CD4-positive, alpha-beta T cell treated with Interleukin-17A for 1 hour (primary cell): ENCODE measurements at regions not wholly inside any gene's neighbourhood (a gene's known extent, or its start where the extent isn't known, plus 50 kb on each side); places are given as distances from the start of the nearest gene placed in this dataset.

Experiments
- DNase-seq: peaks from one replicate; pipeline ENCODE4 v3.0.0-alpha.2; 2020

GRCh38 chr4:129422277-129422676 is 326.3 kb downstream of the C4orf33 start:
- no peak for DNase-seq

- DNase-seq, result no peak
Measured at GRCh38 chr4:129428454-129428853, 332.5 kb downstream of the C4orf33 start.

GRCh38 chr4:129429581-129430320 is 333.8 kb downstream of the C4orf33 start:
- no peak for DNase-seq

- DNase-seq, result no peak
Measured at GRCh38 chr4:129437347-129437746, 341.4 kb downstream of the C4orf33 start.

GRCh38 chr4:129438456-129438981 is 342.6 kb downstream of the C4orf33 start:
- no peak for DNase-seq

- no peak for DNase-seq
Measured at GRCh38 chr4:129446074-129446473, 350.1 kb downstream of the C4orf33 start.

GRCh38 chr4:129453524-129454200 is 357.7 kb downstream of the C4orf33 start:
- no peak for DNase-seq

- no peak for DNase-seq
Measured at GRCh38 chr4:129455482-129455881, 359.5 kb downstream of the C4orf33 start.

- no peak for DNase-seq
Measured at GRCh38 chr4:129468624-129469023, 372.7 kb downstream of the C4orf33 start.

GRCh38 chr4:129474698-129475097 is 378.7 kb downstream of the C4orf33 start:
- no peak for DNase-seq

GRCh38 chr4:129481107-129481506 is 385.2 kb downstream of the C4orf33 start:
- DNase-seq, result no peak

GRCh38 chr4:129488427-129488826 is 392.5 kb downstream of the C4orf33 start:
- no peak for DNase-seq

GRCh38 chr4:129490516-129490915 is 394.6 kb downstream of the C4orf33 start:
- no peak for DNase-seq

- no peak for DNase-seq
Measured at GRCh38 chr4:129498626-129499025, 402.7 kb downstream of the C4orf33 start.

- no peak for DNase-seq
Measured at GRCh38 chr4:129514852-129515251, 418.9 kb downstream of the C4orf33 start.

GRCh38 chr4:129515356-129515755 is 419.4 kb downstream of the C4orf33 start:
- DNase-seq, result no peak

GRCh38 chr4:129526812-129527211 is 430.9 kb downstream of the C4orf33 start:
- no peak for DNase-seq

- no peak for DNase-seq
Measured at GRCh38 chr4:129531253-129531652, 435.3 kb downstream of the C4orf33 start.

- DNase-seq, result no peak
Measured at GRCh38 chr4:129532573-129532972, 436.6 kb downstream of the C4orf33 start.

GRCh38 chr4:129543299-129543698 is 447.3 kb downstream of the C4orf33 start:
- no peak for DNase-seq

GRCh38 chr4:129545599-129546278 is 449.8 kb downstream of the C4orf33 start:
- no peak for DNase-seq

GRCh38 chr4:129546531-129546930 is 450.6 kb downstream of the C4orf33 start:
- DNase-seq, result no peak

GRCh38 chr4:129550281-129550785 is 454.4 kb downstream of the C4orf33 start:
- DNase-seq, result no peak

GRCh38 chr4:129561280-129561679 is 465.3 kb downstream of the C4orf33 start:
- DNase-seq, result no peak
